K562 (cell line): ENCODE measurements at regions not wholly inside any gene's neighbourhood (a gene's known extent, or its start where the extent isn't known, plus 50 kb on each side); places are given as distances from the start of the nearest gene placed in this dataset.

Experiments used
- ATAC-seq: fragments of 200-7000 bp; cut with Tn5 transposase; 3 replicates; pipeline ENCODE4 v1.9.1; 2020; ENCODE audit warnings: moderate library complexity
- BruUV-seq: library from RNA; stranded (reverse); fragments of 400-500 nt; replicated peaks from 2 replicates; lab custom pipeline; 2021; lab: Mats Ljungman, UMichigan
- CTCF ChIA-PET: fragments of 300-600 bp; formaldehyde crosslinking; extraction: SDS; loops from one replicate; lab custom pipeline; 2021; ENCODE audit warnings: low intra/inter-chr PET ratio; lab: Yijun Ruan, JAX
- POLR2A ChIA-PET: fragments of 300-600, 350-650 bp; sonication (Branson Sonifier 250); formaldehyde crosslinking; extraction: SDS; loops from one replicate; lab custom pipeline; 2021; ENCODE audit warnings: antibody characterized with exemption, inconsistent platforms; lab: Yijun Ruan, JAX
- DNase-seq, 4 experiments: peaks; one replicate each; pipeline versions ENCODE4 v3.0.0 to v3.0.0-alpha.2; 2011 to 2018; ENCODE audit warnings: low spot score in 3 of 4, mixed read lengths in 3 of 4; ENCODE audit errors: extremely low read depth in 1 of 4
- FAIRE-seq: peaks from 2 replicates; lab custom pipeline; 2011; peaks lifted over from hg19 to GRCh38; lab: Jason Lieb, UNC
- H2AFZ ChIP-seq: 2 replicates; pipeline ENCODE4 v1.6.0; 2011; ENCODE audit warnings: low read depth, low read length, control low read depth, inconsistent platforms
- H3K27ac ChIP-seq: fragments of 200-600 bp; 3 replicates; pipeline ENCODE4 v1.8.0; 2011; ENCODE audit warnings: low read depth, mild to moderate bottlenecking, control low read depth, inconsistent platforms, low read length, moderate library complexity, mixed read lengths; ENCODE audit errors: extremely low read depth
- H3K27me3 ChIP-seq, 2 experiments: fragments of 300-600 bp in 1 of 2; 2 replicates in 1 of 2; 3 replicates in 1 of 2; pipeline versions ENCODE4 v1.6.0 to v1.8.0; 2011; ENCODE audit warnings: inconsistent platforms in 2 of 2, low read length in 2 of 2, mild to moderate bottlenecking in 1 of 2, mixed read lengths in 1 of 2, moderate library complexity in 1 of 2; ENCODE audit not compliant: control insufficient read depth in 2 of 2, insufficient read depth in 2 of 2
- H3K36me3 ChIP-seq: fragments of 300-600 bp; 3 replicates; pipeline ENCODE4 v1.8.0; 2011; ENCODE audit warnings: mild to moderate bottlenecking, low read length, inconsistent platforms; ENCODE audit not compliant: control insufficient read depth, insufficient read depth
- H3K4me1 ChIP-seq, 2 experiments: fragments of 200-600 bp in 1 of 2; replicated peaks in 1 of 2; 2 replicates in 1 of 2; 3 replicates in 1 of 2; pipeline versions ENCODE4 v1.5.1 to v1.8.0; 2011; ENCODE audit warnings: inconsistent platforms in 2 of 2, low read length in 2 of 2, mild to moderate bottlenecking in 1 of 2, mixed read lengths in 1 of 2, moderate library complexity in 1 of 2; ENCODE audit not compliant: control insufficient read depth in 2 of 2, insufficient read depth in 2 of 2
- H3K4me2 ChIP-seq: 2 replicates; pipeline ENCODE4 v1.6.1; 2011; ENCODE audit warnings: low read length, control low read depth, inconsistent platforms, mixed read lengths; ENCODE audit not compliant: insufficient read depth
- H3K4me3 ChIP-seq: fragments of 200-600 bp; sonication (generic), shearing (Covaris generic); 2 replicates; pipeline ENCODE4 v1.5.1; 2016; ENCODE audit warnings: control low read depth, inconsistent platforms
- H3K79me2 ChIP-seq: fragments of 200-600 bp; 3 replicates; pipeline ENCODE4 v1.8.0; 2011; ENCODE audit warnings: low read length, inconsistent platforms; ENCODE audit not compliant: control insufficient read depth, insufficient read depth
- H3K9ac ChIP-seq, 2 experiments: 2 replicates each; pipeline versions ENCODE4 v1.6.0 to v1.6.1; 2011; ENCODE audit warnings: low read depth in 2 of 2, low read length in 2 of 2, control low read depth in 1 of 2, inconsistent platforms in 1 of 2, mild to moderate bottlenecking in 1 of 2, mixed read lengths in 1 of 2; ENCODE audit not compliant: insufficient read depth in 1 of 2
- H3K9me1 ChIP-seq: one replicate; pipeline ENCODE4 v1.6.0; 2011; ENCODE audit warnings: inconsistent platforms, mild to moderate bottlenecking, low read length, moderate library complexity; ENCODE audit not compliant: control insufficient read depth, insufficient read depth
- H3K9me3 ChIP-seq: replicated peaks from 2 replicates; pipeline ENCODE4 v1.5.1; 2011; ENCODE audit warnings: low read depth, low read length, inconsistent platforms; ENCODE audit not compliant: control insufficient read depth, insufficient read depth
- H4K20me1 ChIP-seq: replicated peaks from 2 replicates; pipeline ENCODE4 v1.6.1; 2011; ENCODE audit warnings: low read length, inconsistent platforms, mixed read lengths; ENCODE audit not compliant: control insufficient read depth, insufficient read depth
- C11orf30 ChIP-seq: fragments of 450-650 bp; IDR thresholded peaks from 2 replicates; pipeline ENCODE4 v1.6.1; 2016; ENCODE audit warnings: low read depth, mild to moderate bottlenecking
- CEBPB ChIP-seq: fragments of 450-650 bp; IDR thresholded peaks from 2 replicates; pipeline ENCODE4 v1.6.1; 2016; ENCODE audit warnings: missing genetic modification characterization, missing compliant biosample characterization
- E2F3 ChIP-seq: fragments of 250-450 bp; sonication (Bioruptor Pico); IDR thresholded peaks from 2 replicates; pipeline ENCODE4 v1.4.0; 2020; ENCODE audit warnings: mild to moderate bottlenecking
- ERF ChIP-seq: fragments of 450-650 bp; formaldehyde crosslinking; IDR thresholded peaks from 2 replicates; pipeline ENCODE4 v1.4.0; 2020; ENCODE audit warnings: mild to moderate bottlenecking, mixed read lengths
- MYNN ChIP-seq, 2 experiments: sonication (generic); formaldehyde crosslinking in 1 of 2; IDR thresholded peaks; 2 replicates each; pipeline versions ENCODE4 v1.5.0 to v1.6.1; 2016 to 2020; ENCODE audit warnings: antibody characterized with exemption in 1 of 2, missing genetic modification reagents in 1 of 2
- NFYB ChIP-seq: IDR thresholded peaks from 2 replicates; pipeline ENCODE4 v1.6.1; 2011; ENCODE audit warnings: mild to moderate bottlenecking, moderate library complexity; ENCODE audit not compliant: insufficient read length; ENCODE audit errors: extremely low read depth
- POLR2A ChIP-seq: fragments of 450-650 bp; conservative IDR thresholded peaks from 2 replicates; pipeline ENCODE4 v1.6.1; 2016
- PTTG1 ChIP-seq: fragments of 450-650 bp; IDR thresholded peaks from 2 replicates; pipeline ENCODE4 v1.6.1; 2016; ENCODE audit warnings: low read depth, mild to moderate bottlenecking, missing genetic modification characterization, missing compliant biosample characterization
- SMAD4 ChIP-seq: fragments of 250-450 bp; sonication (Bioruptor Pico); conservative IDR thresholded peaks from 2 replicates; pipeline ENCODE4 v1.8.0; 2021; ENCODE audit warnings: inconsistent platforms, mild to moderate bottlenecking, moderate library complexity
- SMARCA4 ChIP-seq: fragments of 450-650 bp; IDR thresholded peaks from 2 replicates; pipeline ENCODE4 v1.6.1; 2016
- SRF ChIP-seq, 2 experiments: fragments of 250-450, 450-650 bp in 1 of 2; sonication (Bioruptor Pico) in 1 of 2; sonication (generic) in 1 of 2; formaldehyde crosslinking; IDR thresholded peaks; 2 replicates each; pipeline versions ENCODE4 v1.5.0 to v1.5.1; 2020 to 2022; ENCODE audit warnings: mild to moderate bottlenecking in 1 of 2, missing genetic modification reagents in 1 of 2
- ZSCAN29 ChIP-seq: fragments of 450-650 bp; IDR thresholded peaks from 2 replicates; pipeline ENCODE4 v1.6.1; 2017
- WGBS: fragments of 100-300 bp; shearing (Covaris generic); methylation state at CpG from one replicate; pipeline ENCODE4 v1.1.6; 2016; ENCODE audit warnings: low coverage, mixed read lengths; ENCODE audit not compliant: insufficient coverage; ENCODE audit errors: missing lambda C conversion rate; 5-methylcytosine and 5-hydroxymethylcytosine counted together
- in situ Hi-C: fragments of 300-500 bp; cut with MboI; formaldehyde crosslinking; loops from 4 replicates; pipeline ENCODE4 v1.15.0; 2018; ENCODE audit warnings: inconsistent platforms, mixed read lengths
- intact Hi-C: fragments of 100-400 bp; cut with micrococcal nuclease; formaldehyde crosslinking; loops from 2 replicates; pipeline ENCODE4 v1.14.2; 2022
- TF ChIP-seq, protein P1 (sequence below): fragments of 250-450 bp; sonication (Bioruptor Pico); IDR thresholded peaks from 2 replicates; pipeline ENCODE4 v1.5.1; 2021; ENCODE audit warnings: mild to moderate bottlenecking
- TF ChIP-seq, protein P2 (sequence below): IDR thresholded peaks from 2 replicates; pipeline ENCODE4 v1.6.1; 2011; ENCODE audit not compliant: insufficient read length; ENCODE audit errors: extremely low read depth
- TF ChIP-seq, protein P3 (sequence below): fragments of 450-650 bp; IDR thresholded peaks from 2 replicates; pipeline ENCODE4 v1.6.1; 2016; ENCODE audit warnings: borderline replicate concordance

DNA sequence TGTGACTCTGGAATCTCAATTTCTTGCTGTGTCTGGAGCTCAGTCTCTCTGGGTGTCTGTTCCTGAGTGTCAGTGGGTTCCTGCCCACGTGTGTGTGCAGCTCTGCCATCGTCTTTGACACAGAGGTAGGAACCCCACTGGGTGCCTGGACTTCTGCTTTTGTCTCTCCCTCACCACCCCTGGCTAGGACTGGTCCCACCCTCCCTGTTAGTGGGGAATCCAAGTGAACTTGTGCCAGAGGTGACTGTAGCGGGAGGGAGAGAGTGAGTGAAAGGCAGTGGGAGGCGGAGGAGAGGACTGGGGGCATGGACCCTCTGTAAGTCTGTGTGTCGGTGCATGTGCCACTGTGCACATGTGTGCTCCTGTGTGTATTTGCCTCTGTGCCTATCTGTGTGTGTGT lies 299.9 kb upstream of the ZMIZ1 start:
- POLR2A ChIA-PET, result no interaction called here
- Histone ChIP-seq H3K4me3 (no peak overlapping the region), H3K36me3 (no peaks in the 10 kb centered on the region), H3K27ac (no peak overlapping the region), H3K9me1 (no peaks in the 10 kb centered on the region), H3K4me1 (no peaks in the 10 kb centered on the region), H4K20me1 (no peaks in the 10 kb centered on the region; the same call in 1 of the 2 replicates), H2AFZ (no peak overlapping the region), H3K4me2 (no peak overlapping the region), H3K9ac (no peak overlapping the region), H3K9me3 (no peaks in the 10 kb centered on the region), H3K79me2 (no peaks in the 10 kb centered on the region), H3K27me3 (peaks cover 31 to 79% of the 10 kb centered on the region in 2 experiments; a peak in 4 of 5 replicates)
- FAIRE-seq (no peak), ATAC-seq (no peak; the same call in 2 of the 3 replicates), DNase-seq (no peak)
- TF ChIP-seq, protein P1, sequence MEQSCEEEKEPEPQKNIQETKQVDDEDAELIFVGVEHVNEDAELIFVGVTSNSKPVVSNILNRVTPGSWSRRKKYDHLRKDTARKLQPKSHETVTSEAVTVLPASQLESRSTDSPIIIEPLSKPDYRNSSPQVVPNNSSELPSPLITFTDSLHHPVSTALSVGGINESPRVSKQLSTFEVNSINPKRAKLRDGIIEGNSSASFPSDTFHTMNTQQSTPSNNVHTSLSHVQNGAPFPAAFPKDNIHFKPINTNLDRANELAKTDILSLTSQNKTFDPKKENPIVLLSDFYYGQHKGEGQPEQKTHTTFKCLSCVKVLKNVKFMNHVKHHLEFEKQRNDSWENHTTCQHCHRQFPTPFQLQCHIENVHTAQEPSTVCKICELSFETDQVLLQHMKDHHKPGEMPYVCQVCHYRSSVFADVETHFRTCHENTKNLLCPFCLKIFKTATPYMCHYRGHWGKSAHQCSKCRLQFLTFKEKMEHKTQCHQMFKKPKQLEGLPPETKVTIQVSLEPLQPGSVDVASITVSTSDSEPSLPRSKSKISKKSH, result no peak
- TF ChIP-seq E2F3 (CRISPR knock-in tag) (no peak), SRF (CRISPR knock-in tag; IDR thresholded peaks at IDR 0.05) (no peak)
- intact Hi-C loops, result no loop called here
- CTCF ChIA-PET, result no interaction called here
- BruUV-seq, result no TSS peak
- WGBS, result 0% methylated on average over 5 of the region's 5 CpGs
- in situ Hi-C loops, result no loop called here

DNA sequence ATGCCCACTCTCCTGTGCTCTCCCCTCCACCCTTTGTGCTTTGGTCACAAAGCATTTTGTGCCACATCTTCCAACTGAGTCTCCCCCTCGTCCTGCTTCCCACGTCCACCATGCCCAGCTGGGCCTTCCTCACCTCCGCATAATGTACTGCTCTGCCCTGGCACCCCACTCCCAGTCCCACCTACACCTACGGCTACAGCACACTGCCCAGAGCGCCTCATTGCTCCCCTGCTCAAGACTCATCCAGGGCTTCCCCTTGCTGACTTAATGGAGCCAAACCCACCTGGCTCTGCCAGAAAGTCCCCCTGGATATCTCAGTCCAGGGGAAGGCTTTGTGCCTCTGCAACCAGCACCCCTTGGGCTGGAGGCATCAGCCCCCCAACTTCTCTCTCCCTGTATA lies 299.2 kb upstream of the ZMIZ1 start:
- intact Hi-C loops, result no loop called here
- Histone ChIP-seq H3K4me2 (no peak overlapping the region), H3K9ac (no peak overlapping the region), H3K27ac (no peak overlapping the region), H4K20me1 (no peaks in the 10 kb centered on the region; the same call in 1 of the 2 replicates), H3K9me1 (no peaks in the 10 kb centered on the region), H3K4me3 (no peak overlapping the region), H3K27me3 (peaks cover 30 to 77% of the 10 kb centered on the region in 2 experiments), H2AFZ (no peak overlapping the region), H3K4me1 (no peaks in the 10 kb centered on the region), H3K36me3 (no peaks in the 10 kb centered on the region), H3K79me2 (no peaks in the 10 kb centered on the region), H3K9me3 (no peaks in the 10 kb centered on the region)
- no peak for DNase-seq
- in situ Hi-C loops, result no loop called here
- no peak for ATAC-seq
- BruUV-seq, result no TSS peak
- CTCF ChIA-PET, result no interaction called here
- POLR2A ChIA-PET, result no interaction called here
- 2% methylated on average over 5 of the region's 5 CpGs for WGBS
- no peak for FAIRE-seq
- TF ChIP-seq ZSCAN29 (no peak), ERF (no peak), CEBPB (tag) (no peak), SMAD4 (no peak), PTTG1 (tag) (no peak), NFYB (no peak), SMARCA4 (no peak), MYNN (IDR thresholded peaks at IDR 0.05) (no peak), MYNN (CRISPR knock-in tag; IDR thresholded peaks at IDR 0.05) (no peak), C11orf30 (no peak), POLR2A (no peak)
- TF ChIP-seq, protein P2, sequence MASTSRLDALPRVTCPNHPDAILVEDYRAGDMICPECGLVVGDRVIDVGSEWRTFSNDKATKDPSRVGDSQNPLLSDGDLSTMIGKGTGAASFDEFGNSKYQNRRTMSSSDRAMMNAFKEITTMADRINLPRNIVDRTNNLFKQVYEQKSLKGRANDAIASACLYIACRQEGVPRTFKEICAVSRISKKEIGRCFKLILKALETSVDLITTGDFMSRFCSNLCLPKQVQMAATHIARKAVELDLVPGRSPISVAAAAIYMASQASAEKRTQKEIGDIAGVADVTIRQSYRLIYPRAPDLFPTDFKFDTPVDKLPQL, result no peak
- TF ChIP-seq, protein P3, sequence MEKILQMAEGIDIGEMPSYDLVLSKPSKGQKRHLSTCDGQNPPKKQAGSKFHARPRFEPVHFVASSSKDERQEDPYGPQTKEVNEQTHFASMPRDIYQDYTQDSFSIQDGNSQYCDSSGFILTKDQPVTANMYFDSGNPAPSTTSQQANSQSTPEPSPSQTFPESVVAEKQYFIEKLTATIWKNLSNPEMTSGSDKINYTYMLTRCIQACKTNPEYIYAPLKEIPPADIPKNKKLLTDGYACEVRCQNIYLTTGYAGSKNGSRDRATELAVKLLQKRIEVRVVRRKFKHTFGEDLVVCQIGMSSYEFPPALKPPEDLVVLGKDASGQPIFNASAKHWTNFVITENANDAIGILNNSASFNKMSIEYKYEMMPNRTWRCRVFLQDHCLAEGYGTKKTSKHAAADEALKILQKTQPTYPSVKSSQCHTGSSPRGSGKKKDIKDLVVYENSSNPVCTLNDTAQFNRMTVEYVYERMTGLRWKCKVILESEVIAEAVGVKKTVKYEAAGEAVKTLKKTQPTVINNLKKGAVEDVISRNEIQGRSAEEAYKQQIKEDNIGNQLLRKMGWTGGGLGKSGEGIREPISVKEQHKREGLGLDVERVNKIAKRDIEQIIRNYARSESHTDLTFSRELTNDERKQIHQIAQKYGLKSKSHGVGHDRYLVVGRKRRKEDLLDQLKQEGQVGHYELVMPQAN, result no peak
